Breast epithelium (tissue), 3 donors: ENCODE measurements at regions not wholly inside any gene's neighbourhood (a gene's known extent, or its start where the extent isn't known, plus 50 kb on each side); places are given as distances from the start of the nearest gene placed in this dataset.

Experiments used
- POLR2A ChIP-seq: fragments of 450-650 bp; IDR thresholded peaks from one replicate; pipeline ENCODE4 v1.6.1; 2016; ENCODE audit warnings: antibody characterized with exemption, mild to moderate bottlenecking, moderate library complexity
- TF ChIP-seq, protein P1 (sequence below), 3 donors: fragments of 450-650 bp; IDR thresholded peaks; one replicate each; pipeline ENCODE4 v1.5.1; 2016 to 2017; ENCODE audit warnings: antibody characterized with exemption in 3 of 3, mild to moderate bottlenecking in 3 of 3, moderate library complexity in 3 of 3

DNA sequence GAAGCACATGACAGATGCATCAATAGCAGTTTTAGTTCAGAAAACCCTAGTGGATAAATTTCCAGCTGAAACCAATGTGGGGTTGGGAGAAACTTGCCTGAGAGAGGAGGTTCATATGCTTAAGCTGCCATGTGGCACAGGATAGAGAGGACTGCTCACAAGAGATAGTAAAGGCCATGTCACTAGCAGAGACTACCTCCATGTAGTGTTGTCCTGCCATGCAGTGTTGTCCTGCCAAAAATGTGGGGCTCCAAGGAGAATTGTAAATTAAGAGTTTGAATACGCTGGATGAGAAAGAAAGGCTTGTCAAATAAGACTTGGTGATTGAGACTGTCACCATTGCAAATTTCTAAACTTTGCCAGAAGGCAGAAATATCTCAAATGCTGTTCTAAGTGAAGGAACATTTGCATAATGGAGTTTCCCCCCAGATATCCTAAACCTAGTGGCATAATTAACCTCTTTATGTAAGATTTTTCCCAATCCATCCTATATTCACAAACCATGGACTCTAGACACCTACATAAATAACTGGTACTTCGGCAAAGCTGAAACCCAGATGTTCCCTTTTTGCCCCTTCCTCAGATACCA lies 938.3 kb upstream of the ALCAM start:
- TF ChIP-seq, protein P1, sequence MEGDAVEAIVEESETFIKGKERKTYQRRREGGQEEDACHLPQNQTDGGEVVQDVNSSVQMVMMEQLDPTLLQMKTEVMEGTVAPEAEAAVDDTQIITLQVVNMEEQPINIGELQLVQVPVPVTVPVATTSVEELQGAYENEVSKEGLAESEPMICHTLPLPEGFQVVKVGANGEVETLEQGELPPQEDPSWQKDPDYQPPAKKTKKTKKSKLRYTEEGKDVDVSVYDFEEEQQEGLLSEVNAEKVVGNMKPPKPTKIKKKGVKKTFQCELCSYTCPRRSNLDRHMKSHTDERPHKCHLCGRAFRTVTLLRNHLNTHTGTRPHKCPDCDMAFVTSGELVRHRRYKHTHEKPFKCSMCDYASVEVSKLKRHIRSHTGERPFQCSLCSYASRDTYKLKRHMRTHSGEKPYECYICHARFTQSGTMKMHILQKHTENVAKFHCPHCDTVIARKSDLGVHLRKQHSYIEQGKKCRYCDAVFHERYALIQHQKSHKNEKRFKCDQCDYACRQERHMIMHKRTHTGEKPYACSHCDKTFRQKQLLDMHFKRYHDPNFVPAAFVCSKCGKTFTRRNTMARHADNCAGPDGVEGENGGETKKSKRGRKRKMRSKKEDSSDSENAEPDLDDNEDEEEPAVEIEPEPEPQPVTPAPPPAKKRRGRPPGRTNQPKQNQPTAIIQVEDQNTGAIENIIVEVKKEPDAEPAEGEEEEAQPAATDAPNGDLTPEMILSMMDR (IDR thresholded peaks at IDR 0.05) = no peak
- TF ChIP-seq POLR2A = no peak
